Gastrocnemius medialis (tissue), 4 donors: ENCODE measurements at regions not wholly inside any gene's neighbourhood (a gene's known extent, or its start where the extent isn't known, plus 50 kb on each side); places are given as distances from the start of the nearest gene placed in this dataset.

Experiments
- ATAC-seq, 2 donors: fragments of 150-250 bp; one replicate each; pipeline ENCODE4 v1.9.1; 2016
- DNase-seq, 2 donors: peaks; one replicate each; pipeline ENCODE4 v3.0.0-alpha.2; 2019
- H3K27ac ChIP-seq, 4 donors: fragments of 200-600 bp; sonication (generic); 1 replicate in 1 of 4; 2 replicates in 3 of 4; pipeline ENCODE4 v1.5.1; 2016 to 2018; ENCODE audit warnings: mild to moderate bottlenecking in 2 of 4, moderate library complexity in 1 of 4
- H3K27me3 ChIP-seq, 3 donors: fragments of 200-600 bp; sonication (generic) in 2 of 3; 1 replicate in 1 of 3; 2 replicates in 2 of 3; pipeline versions ENCODE4 v1.5.1 to v1.6.0; 2016 to 2019; ENCODE audit warnings: mild to moderate bottlenecking in 1 of 3, moderate library complexity in 1 of 3
- H3K36me3 ChIP-seq, 2 donors: fragments of 200-600 bp; sonication (generic) in 1 of 2; one replicate each; pipeline ENCODE4 v1.5.1; 2017 to 2018
- H3K4me1 ChIP-seq, 2 donors: fragments of 200-600 bp; sonication (generic) in 1 of 2; one replicate each; pipeline ENCODE4 v1.5.1; 2016 to 2017; ENCODE audit warnings: mild to moderate bottlenecking in 2 of 2
- H3K4me3 ChIP-seq, 4 donors: fragments of 200-600 bp; sonication (generic) in 3 of 4; 1 replicate in 1 of 4; 2 replicates in 3 of 4; pipeline ENCODE4 v1.5.1; 2016 to 2019; ENCODE audit warnings: mild to moderate bottlenecking in 2 of 4
- H3K9me3 ChIP-seq, 3 donors: fragments of 200-600 bp; sonication (generic) in 2 of 3; 1 replicate in 1 of 3; 2 replicates in 2 of 3; pipeline ENCODE4 v1.5.1; 2016 to 2019
- CTCF ChIP-seq, 5 experiments: fragments of 450-650 bp in 3 of 5; fragments of 200-600 bp in 2 of 5; sonication (generic) in 2 of 5; IDR thresholded peaks in 4 of 5; conservative IDR thresholded peaks in 1 of 5; 1 replicate in 4 of 5; 2 replicates in 1 of 5; pipeline ENCODE4 v1.5.1; 2016 to 2019; ENCODE audit warnings: antibody characterized with exemption in 5 of 5, mild to moderate bottlenecking in 3 of 5, moderate library complexity in 3 of 5
- POLR2A ChIP-seq, 2 donors: fragments of 450-650 bp; IDR thresholded peaks; one replicate each; pipeline ENCODE4 v1.6.1; 2017; ENCODE audit warnings: antibody characterized with exemption in 2 of 2, mild to moderate bottlenecking in 2 of 2, moderate library complexity in 2 of 2
- in situ Hi-C, 4 donors: fragments of 200-750 bp; cut with MboI; loops; one replicate each; pipeline versions ENCODE4 v1.15.0 to v1.8.0; 2017; ENCODE audit warnings: low sequenced_read_pairs in 4 of 4
- intact Hi-C: fragments of 100-400 bp; cut with DNase I; formaldehyde crosslinking; loops from one replicate; pipeline ENCODE4 v1.15.1; 2023; ENCODE audit warnings: low total_unique reads

- H3K9me3 ChIP-seq = no peaks in the 10 kb centered on the region
- no peak for TF ChIP-seq POLR2A (IDR thresholded peaks at IDR 0.05)
- TF ChIP-seq CTCF (IDR thresholded peaks at IDR 0.05 in 4 of 5, conservative IDR thresholded peaks at IDR 0.05 in 1 of 5) = no peak
- peaks cover 0 to 2% (median 0%) of the 10 kb centered on the region in 3 donors for H3K27me3 ChIP-seq
- no peaks in the 10 kb centered on the region for H3K4me1 ChIP-seq
- H3K27ac ChIP-seq = no peak overlapping the region
- no peaks in the 10 kb centered on the region for H3K36me3 ChIP-seq
- in situ Hi-C loops = no loop called here
- DNase-seq (no peak), ATAC-seq (no peak)
- intact Hi-C loops = loop anchor here (2.0 to 5.0 kb wide), 2 partner anchors 338 to 736 kb away; no protein-coding TSS in a partner anchor
- H3K4me3 ChIP-seq = no peak overlapping the region
Observed at GRCh38 chr20:21573259-21573658, 59.4 kb upstream of the NKX2-2 start.

GRCh38 chr20:21571841-21572690 lies 58.2 kb upstream of the NKX2-2 start:
- peaks cover 0 to 2% (median 0%) of the 10 kb centered on the region in 3 donors for H3K27me3 ChIP-seq

GRCh38 chr20:21570285-21570992 lies 56.6 kb upstream of the NKX2-2 start:
- DNase-seq = no peak
- no peaks in the 10 kb centered on the region for H3K9me3 ChIP-seq
- H3K27me3 ChIP-seq = peaks cover 0 to 2% (median 0%) of the 10 kb centered on the region in 3 donors
- no peak for TF ChIP-seq POLR2A (IDR thresholded peaks at IDR 0.05)
- TF ChIP-seq CTCF (IDR thresholded peaks at IDR 0.05 in 4 of 5, conservative IDR thresholded peaks at IDR 0.05 in 1 of 5) = no peak
- intact Hi-C loops (loop anchor here (5.0 kb wide), 1 partner anchor 733 kb away; no protein-coding TSS in a partner anchor), in situ Hi-C loops (no loop called here)
- ATAC-seq = no peak
- no peak overlapping the region for H3K27ac ChIP-seq
- no peaks in the 10 kb centered on the region for H3K36me3 ChIP-seq
- H3K4me3 ChIP-seq = no peak overlapping the region
- no peaks in the 10 kb centered on the region for H3K4me1 ChIP-seq

More at GRCh38 chr20:21571841-21572690, 58.2 kb upstream of the NKX2-2 start:
- intact Hi-C loops = loop anchor here (2.0 to 5.0 kb wide), 2 partner anchors 337 to 735 kb away; no protein-coding TSS in a partner anchor
- Histone ChIP-seq H3K4me3 (no peak overlapping the region), H3K9me3 (no peaks in the 10 kb centered on the region), H3K4me1 (no peaks in the 10 kb centered on the region), H3K27ac (no peak overlapping the region), H3K36me3 (no peaks in the 10 kb centered on the region)
- in situ Hi-C loops = no loop called here
- DNase-seq (no peak), ATAC-seq (no peak)
- peak; percentile 57 to 83 (median 74) for TF ChIP-seq CTCF (IDR thresholded peaks at IDR 0.05 in 4 of 5, conservative IDR thresholded peaks at IDR 0.05 in 1 of 5)
- TF ChIP-seq POLR2A (IDR thresholded peaks at IDR 0.05) = no peak

GRCh38 chr20:21569586-21569985 lies 55.7 kb upstream of the NKX2-2 start:
- no peaks in the 10 kb centered on the region for H3K4me1 ChIP-seq
- intact Hi-C loops (no loop called here), in situ Hi-C loops (no loop called here)
- no peak overlapping the region for H3K4me3 ChIP-seq
- H3K9me3 ChIP-seq = no peaks in the 10 kb centered on the region
- ATAC-seq (no peak), DNase-seq (no peak)
- H3K36me3 ChIP-seq = no peaks in the 10 kb centered on the region
- peaks cover 0 to 2% (median 0%) of the 10 kb centered on the region in 3 donors for H3K27me3 ChIP-seq
- H3K27ac ChIP-seq = no peak overlapping the region
- no peak for TF ChIP-seq CTCF (IDR thresholded peaks at IDR 0.05 in 4 of 5, conservative IDR thresholded peaks at IDR 0.05 in 1 of 5)
- no peak for TF ChIP-seq POLR2A (IDR thresholded peaks at IDR 0.05)
